T-cell (primary cell): ENCODE measurements at regions not wholly inside any gene's neighbourhood (a gene's known extent, or its start where the extent isn't known, plus 50 kb on each side); places are given as distances from the start of the nearest gene placed in this dataset.

Experiments
- ATAC-seq, 4 experiments: fragments of 200-7000 bp in 3 of 4; fragments of 150-1000 bp in 1 of 4; cut with Tn5 transposase; replicated peaks in 1 of 4; 1 replicate in 3 of 4; 2 replicates in 1 of 4; pipeline ENCODE4 v1.10.0; 2021; ENCODE audit warnings: moderate library complexity in 3 of 4, mild to moderate bottlenecking in 2 of 4, moderate number of reproducible peaks in 1 of 4
- CTCF ChIA-PET, 2 donors: fragments of 300-600 bp; sonication (Branson Sonifier 250); formaldehyde crosslinking; loops; one replicate each; lab custom pipeline; 2022; ENCODE audit warnings: antibody characterized with exemption in 2 of 2; lab: Charles Lee
- POLR2A ChIA-PET, 2 donors: fragments of 300-600 bp; sonication (Branson Sonifier 250); formaldehyde crosslinking; loops; one replicate each; lab custom pipeline; 2022; ENCODE audit warnings: antibody characterized with exemption in 2 of 2; lab: Charles Lee
- DNase-seq, 35 experiments: peaks; one replicate each; pipeline versions ENCODE4 v3.0.0 to v3.0.0-alpha.2; 2013 to 2023
- H3K27ac ChIP-seq: one replicate; pipeline ENCODE4 v1.5.1; 2013; ENCODE audit warnings: low read length
- H3K27me3 ChIP-seq, 2 experiments: replicated peaks in 1 of 2; 1 replicate in 1 of 2; 2 replicates in 1 of 2; pipeline versions ENCODE4 v1.6.1 to v1.7.0; 2013; ENCODE audit warnings: low read length in 1 of 2, mixed read lengths in 1 of 2; ENCODE audit not compliant: control insufficient read depth in 2 of 2, insufficient read depth in 2 of 2; ENCODE audit errors: extremely low read depth in 1 of 2
- H3K36me3 ChIP-seq, 2 donors: 1 replicate in 1 of 2; 2 replicates in 1 of 2; pipeline versions ENCODE4 v1.6.1 to v1.7.0; 2013; ENCODE audit warnings: low read length in 1 of 2; ENCODE audit not compliant: control insufficient read depth in 2 of 2, insufficient read depth in 1 of 2; ENCODE audit errors: extremely low read depth in 1 of 2
- H3K4me1 ChIP-seq, 2 experiments: 1 replicate in 1 of 2; 2 replicates in 1 of 2; pipeline versions ENCODE4 v1.6.1 to v1.7.0; 2013; ENCODE audit warnings: low read length in 2 of 2, mixed read lengths in 1 of 2; ENCODE audit not compliant: insufficient read depth in 2 of 2, control insufficient read depth in 1 of 2; ENCODE audit errors: extremely low read depth in 1 of 2
- H3K4me3 ChIP-seq, 2 donors: 1 replicate in 1 of 2; 2 replicates in 1 of 2; pipeline versions ENCODE4 v1.5.1 to v1.7.0; 2013; ENCODE audit warnings: mild to moderate bottlenecking in 2 of 2, low read length in 1 of 2, moderate library complexity in 1 of 2; ENCODE audit not compliant: control insufficient read depth in 1 of 2; ENCODE audit errors: extremely low read depth in 1 of 2
- H3K9me3 ChIP-seq: 2 replicates; pipeline ENCODE4 v1.7.0; 2013
- H3K27ac Mint-ChIP-seq, 2 donors: one replicate each; pipeline ENCODE4 v1.8.0; 2020 to 2021; ENCODE audit warnings: mild to moderate bottlenecking in 2 of 2, mixed read lengths in 2 of 2
- H3K27me3 Mint-ChIP-seq, 2 donors: one replicate each; pipeline ENCODE4 v1.8.0; 2021 to 2022; ENCODE audit warnings: mixed read lengths in 2 of 2
- H3K36me3 Mint-ChIP-seq: one replicate; pipeline ENCODE4 v1.8.0; 2021; ENCODE audit warnings: mixed read lengths
- H3K4me1 Mint-ChIP-seq, 3 donors: one replicate each; pipeline ENCODE4 v1.8.0; 2020 to 2022; ENCODE audit warnings: mixed read lengths in 3 of 3, mild to moderate bottlenecking in 1 of 3
- H3K4me3 Mint-ChIP-seq, 3 donors: one replicate each; pipeline ENCODE4 v1.8.0; 2020 to 2022; ENCODE audit warnings: mild to moderate bottlenecking in 3 of 3, mixed read lengths in 3 of 3, moderate library complexity in 3 of 3
- H3K9me3 Mint-ChIP-seq, 3 donors: one replicate each; pipeline ENCODE4 v1.8.0; 2020 to 2022; ENCODE audit warnings: mixed read lengths in 3 of 3
- WGBS: methylation state at CpG from one replicate; pipeline ENCODE4 v1.1.5; 2013; ENCODE audit warnings: missing lambda C conversion rate; ENCODE audit not compliant: insufficient coverage; 5-methylcytosine and 5-hydroxymethylcytosine counted together

- Mint-ChIP-seq H3K9me3 (peaks cover 0 to 5% (median 3%) of the 10 kb centered on the region in 3 donors), H3K4me3 (no peak overlapping the region), H3K4me1 (no peaks in the 10 kb centered on the region), H3K27me3 (no peaks in the 10 kb centered on the region), H3K36me3 (no peaks in the 10 kb centered on the region), H3K27ac (no peak overlapping the region)
- no peaks in the 10 kb centered on the region for H3K27me3 ChIP-seq
- WGBS: no CpG with 5 or more reads among the region's 1 CpG
- POLR2A ChIA-PET: no interaction called here
- no peaks in the 10 kb centered on the region for H3K9me3 ChIP-seq
- no peak overlapping the region for H3K27ac ChIP-seq
- H3K4me3 ChIP-seq: no peak overlapping the region
- no peaks in the 10 kb centered on the region for H3K4me1 ChIP-seq
- DNase-seq (no peak), ATAC-seq (no peak)
- CTCF ChIA-PET: no interaction called here
- no peaks in the 10 kb centered on the region for H3K36me3 ChIP-seq
Observed at GRCh38 chr7:117944886-117945285, 71.6 kb upstream of the CTTNBP2 start.

- DNase-seq (no peak), ATAC-seq (no peak)
- no peaks in the 10 kb centered on the region for H3K27me3 Mint-ChIP-seq
- no peaks in the 10 kb centered on the region for H3K27me3 ChIP-seq
- no peak overlapping the region for H3K27ac Mint-ChIP-seq
- H3K4me1 Mint-ChIP-seq: no peaks in the 10 kb centered on the region
- no peaks in the 10 kb centered on the region for H3K36me3 ChIP-seq
- CTCF ChIA-PET: no interaction called here
- H3K36me3 Mint-ChIP-seq: no peaks in the 10 kb centered on the region
- WGBS: 75% methylated on average over 1 of the region's 2 CpGs
- peaks cover 0 to 5% (median 3%) of the 10 kb centered on the region in 3 donors for H3K9me3 Mint-ChIP-seq
- no peak overlapping the region for H3K4me3 ChIP-seq
- H3K4me1 ChIP-seq: no peaks in the 10 kb centered on the region
- H3K4me3 Mint-ChIP-seq: no peak overlapping the region
- POLR2A ChIA-PET: no interaction called here
- no peak overlapping the region for H3K27ac ChIP-seq
- no peaks in the 10 kb centered on the region for H3K9me3 ChIP-seq
Observed at GRCh38 chr7:117946151-117946633, 73.0 kb upstream of the CTTNBP2 start.

GRCh38 chr7:117949232-117949631 is 76.0 kb upstream of the CTTNBP2 start:
- no peak overlapping the region for H3K27ac Mint-ChIP-seq
- H3K4me1 ChIP-seq: no peaks in the 10 kb centered on the region
- no peaks in the 10 kb centered on the region for H3K36me3 ChIP-seq
- no peaks in the 10 kb centered on the region for H3K27me3 ChIP-seq
- H3K9me3 Mint-ChIP-seq: peaks cover 0 to 3% (median 0%) of the 10 kb centered on the region in 3 donors
- no peak overlapping the region for H3K27ac ChIP-seq
- POLR2A ChIA-PET: no interaction called here
- DNase-seq: no peak
- no peaks in the 10 kb centered on the region for H3K4me1 Mint-ChIP-seq
- no peaks in the 10 kb centered on the region for H3K9me3 ChIP-seq
- H3K36me3 Mint-ChIP-seq: no peaks in the 10 kb centered on the region
- ATAC-seq: no peak
- H3K27me3 Mint-ChIP-seq: no peaks in the 10 kb centered on the region
- no peak overlapping the region for H3K4me3 Mint-ChIP-seq
- H3K4me3 ChIP-seq: no peak overlapping the region
- WGBS: 38% methylated on average over 1 of the region's 1 CpG
- CTCF ChIA-PET: no interaction called here

GRCh38 chr7:117950601-117951260 is 77.5 kb upstream of the CTTNBP2 start:
- Histone ChIP-seq H3K27ac (no peak overlapping the region), H3K9me3 (no peaks in the 10 kb centered on the region), H3K4me1 (no peaks in the 10 kb centered on the region), H3K36me3 (no peaks in the 10 kb centered on the region), H3K27me3 (no peaks in the 10 kb centered on the region), H3K4me3 (no peak overlapping the region)
- Mint-ChIP-seq H3K27ac (no peak overlapping the region), H3K4me1 (no peaks in the 10 kb centered on the region), H3K4me3 (no peak overlapping the region), H3K27me3 (no peaks in the 10 kb centered on the region), H3K36me3 (no peaks in the 10 kb centered on the region), H3K9me3 (peaks cover 0 to 3% (median 0%) of the 10 kb centered on the region in 3 donors)
- ATAC-seq (no peak), DNase-seq (no peak)
- 70% methylated on average over 4 of the region's 6 CpGs for WGBS
- POLR2A ChIA-PET: no interaction called here
- CTCF ChIA-PET: no interaction called here

GRCh38 chr7:117951285-117951684 is 78.0 kb upstream of the CTTNBP2 start:
- Histone ChIP-seq H3K27me3 (no peaks in the 10 kb centered on the region), H3K4me3 (no peak overlapping the region), H3K9me3 (no peaks in the 10 kb centered on the region), H3K36me3 (no peaks in the 10 kb centered on the region), H3K4me1 (no peaks in the 10 kb centered on the region), H3K27ac (no peak overlapping the region)
- Mint-ChIP-seq H3K27me3 (no peaks in the 10 kb centered on the region), H3K27ac (no peak overlapping the region), H3K9me3 (peaks cover 0 to 3% (median 0%) of the 10 kb centered on the region in 3 donors), H3K4me1 (no peaks in the 10 kb centered on the region), H3K4me3 (no peak overlapping the region), H3K36me3 (no peaks in the 10 kb centered on the region)
- whole genome bisulfite sequencing: 89% methylated on average over 4 of the region's 5 CpGs
- ChIA-PET CTCF (no interaction called here), POLR2A (no interaction called here)
- DNase-seq (no peak), ATAC-seq (no peak)

- no peaks in the 10 kb centered on the region for H3K36me3 Mint-ChIP-seq
- no peaks in the 10 kb centered on the region for H3K27me3 ChIP-seq
- no CpG with 5 or more reads among the region's 4 CpGs for WGBS
- peaks cover 0 to 3% (median 0%) of the 10 kb centered on the region in 3 donors for H3K9me3 Mint-ChIP-seq
- H3K4me1 ChIP-seq: no peaks in the 10 kb centered on the region
- no peaks in the 10 kb centered on the region for H3K27me3 Mint-ChIP-seq
- no peak for ATAC-seq
- no peak overlapping the region for H3K27ac ChIP-seq
- no peak overlapping the region for H3K27ac Mint-ChIP-seq
- H3K9me3 ChIP-seq: no peaks in the 10 kb centered on the region
- ChIA-PET CTCF (no interaction called here), POLR2A (no interaction called here)
- no peaks in the 10 kb centered on the region for H3K4me1 Mint-ChIP-seq
- no peaks in the 10 kb centered on the region for H3K36me3 ChIP-seq
- DNase-seq: no peak
- no peak overlapping the region for H3K4me3 ChIP-seq
- H3K4me3 Mint-ChIP-seq: no peak overlapping the region
Observed at GRCh38 chr7:117951691-117952280, 78.5 kb upstream of the CTTNBP2 start.
